CD4-positive, alpha-beta T cell (primary cell): ENCODE measurements at regions not wholly inside any gene's neighbourhood (a gene's known extent, or its start where the extent isn't known, plus 50 kb on each side); places are given as distances from the start of the nearest gene placed in this dataset.

Experiments
- ATAC-seq: fragments of 200-7000 bp; cut with Tn5 transposase; one replicate; pipeline ENCODE4 v1.10.0; 2022; ENCODE audit warnings: mild to moderate bottlenecking; ENCODE audit not compliant: poor library complexity
- CTCF ChIA-PET: fragments of 350-600 bp; sonication (Branson Sonifier 250); formaldehyde crosslinking; loops from one replicate; lab custom pipeline; 2021; ENCODE audit warnings: antibody characterized with exemption, inconsistent platforms; lab: Charles Lee
- POLR2A ChIA-PET: fragments of 350-600 bp; sonication (Branson Sonifier 250); formaldehyde crosslinking; loops from one replicate; lab custom pipeline; 2021; ENCODE audit warnings: antibody characterized with exemption, inconsistent platforms; lab: Charles Lee
- DNase-seq, 14 experiments: peaks; one replicate each; pipeline ENCODE4 v3.0.0-alpha.2; 2013 to 2020; ENCODE audit warnings: mixed read lengths in 2 of 14
- H3K27ac ChIP-seq, 2 donors: one replicate each; pipeline versions ENCODE4 v1.5.1 to v1.7.0; 2013; ENCODE audit warnings: low read length in 2 of 2, low read depth in 1 of 2, mild to moderate bottlenecking in 1 of 2
- H3K27me3 ChIP-seq, 2 experiments: 1 replicate in 1 of 2; 2 replicates in 1 of 2; pipeline versions ENCODE4 v1.6.1 to v1.7.0; 2013; ENCODE audit warnings: low read length in 2 of 2, control low read depth in 1 of 2, mild to moderate bottlenecking in 1 of 2, moderate library complexity in 1 of 2; ENCODE audit not compliant: insufficient read depth in 2 of 2, control insufficient read depth in 1 of 2
- H3K36me3 ChIP-seq: one replicate; pipeline ENCODE4 v1.6.1; 2013; ENCODE audit warnings: low read length, control low read depth; ENCODE audit not compliant: insufficient read depth
- H3K4me1 ChIP-seq: one replicate; pipeline ENCODE4 v1.6.1; 2013; ENCODE audit warnings: low read length, control low read depth; ENCODE audit not compliant: insufficient read depth
- H3K4me3 ChIP-seq: one replicate; pipeline ENCODE4 v1.5.1; 2013; ENCODE audit warnings: mild to moderate bottlenecking, low read length, moderate library complexity
- H3K9me3 ChIP-seq, 2 experiments: 1 replicate in 1 of 2; 2 replicates in 1 of 2; pipeline versions ENCODE4 v1.6.1 to v1.7.0; 2013; ENCODE audit warnings: low read length in 2 of 2, mild to moderate bottlenecking in 2 of 2, control low read depth in 1 of 2, moderate library complexity in 1 of 2; ENCODE audit not compliant: control insufficient read depth in 1 of 2, insufficient read depth in 1 of 2
- H3K27ac Mint-ChIP-seq: one replicate; pipeline ENCODE4 v1.8.0; 2020; ENCODE audit warnings: mixed read lengths
- H3K27me3 Mint-ChIP-seq: one replicate; pipeline ENCODE4 v1.8.0; 2021; ENCODE audit warnings: mixed read lengths
- H3K36me3 Mint-ChIP-seq: one replicate; pipeline ENCODE4 v1.8.0; 2021; ENCODE audit warnings: low read depth, mixed read lengths
- H3K4me1 Mint-ChIP-seq: one replicate; pipeline ENCODE4 v1.8.0; 2021; ENCODE audit warnings: low read depth, mixed read lengths
- H3K4me3 Mint-ChIP-seq: one replicate; pipeline ENCODE4 v1.8.0; 2020; ENCODE audit warnings: mild to moderate bottlenecking, mixed read lengths
- H3K9me3 Mint-ChIP-seq: one replicate; pipeline ENCODE4 v1.8.0; 2020; ENCODE audit warnings: mixed read lengths
- intact Hi-C, 2 experiments: fragments of 100-400 bp; cut with DNase I in 1 of 2; cut with micrococcal nuclease in 1 of 2; formaldehyde crosslinking; loops; one replicate each; pipeline versions ENCODE4 v1.15.1 to v1.9.0; 2023 to 2025; cut with DNase I, micrococcal nuclease
- TF ChIP-seq, protein P1 (sequence below): fragments of 200-600 bp; IDR thresholded peaks from one replicate; pipeline ENCODE4 v1.8.0; 2022; ENCODE audit warnings: antibody characterized with exemption, mild to moderate bottlenecking

DNA sequence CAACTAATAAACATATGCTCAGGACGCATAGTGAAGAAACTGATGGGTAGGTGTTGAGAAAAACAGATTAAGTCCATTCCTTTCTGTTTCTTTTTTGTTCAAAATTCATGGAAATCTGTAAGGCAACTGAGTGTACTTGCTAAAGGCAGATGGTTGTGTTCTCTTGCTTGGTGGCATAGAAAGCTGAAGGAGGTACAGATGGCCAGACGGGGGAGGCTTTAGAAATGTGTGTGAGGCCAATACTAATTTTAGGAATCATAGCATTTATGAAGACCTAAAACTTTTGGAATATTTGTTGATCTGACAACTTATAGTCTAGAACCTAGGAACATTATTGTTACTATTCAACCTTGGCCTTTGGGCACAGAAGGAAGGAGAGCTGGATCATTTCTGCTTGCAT is 56.8 kb upstream of the EMCN start:
- Histone ChIP-seq H3K9me3 (no peaks in the 10 kb centered on the region), H3K27ac (no peak overlapping the region), H3K4me3 (no peak overlapping the region), H3K27me3 (no peaks in the 10 kb centered on the region), H3K4me1 (no peaks in the 10 kb centered on the region), H3K36me3 (no peaks in the 10 kb centered on the region)
- intact Hi-C loops, result no loop called here
- H3K27me3 Mint-ChIP-seq, result no peaks in the 10 kb centered on the region
- H3K4me3 Mint-ChIP-seq, result no peak overlapping the region
- no peaks in the 10 kb centered on the region for H3K9me3 Mint-ChIP-seq
- ChIA-PET CTCF (no interaction called here), POLR2A (no interaction called here)
- H3K27ac Mint-ChIP-seq, result no peak overlapping the region
- no peak for ATAC-seq
- TF ChIP-seq, protein P1, sequence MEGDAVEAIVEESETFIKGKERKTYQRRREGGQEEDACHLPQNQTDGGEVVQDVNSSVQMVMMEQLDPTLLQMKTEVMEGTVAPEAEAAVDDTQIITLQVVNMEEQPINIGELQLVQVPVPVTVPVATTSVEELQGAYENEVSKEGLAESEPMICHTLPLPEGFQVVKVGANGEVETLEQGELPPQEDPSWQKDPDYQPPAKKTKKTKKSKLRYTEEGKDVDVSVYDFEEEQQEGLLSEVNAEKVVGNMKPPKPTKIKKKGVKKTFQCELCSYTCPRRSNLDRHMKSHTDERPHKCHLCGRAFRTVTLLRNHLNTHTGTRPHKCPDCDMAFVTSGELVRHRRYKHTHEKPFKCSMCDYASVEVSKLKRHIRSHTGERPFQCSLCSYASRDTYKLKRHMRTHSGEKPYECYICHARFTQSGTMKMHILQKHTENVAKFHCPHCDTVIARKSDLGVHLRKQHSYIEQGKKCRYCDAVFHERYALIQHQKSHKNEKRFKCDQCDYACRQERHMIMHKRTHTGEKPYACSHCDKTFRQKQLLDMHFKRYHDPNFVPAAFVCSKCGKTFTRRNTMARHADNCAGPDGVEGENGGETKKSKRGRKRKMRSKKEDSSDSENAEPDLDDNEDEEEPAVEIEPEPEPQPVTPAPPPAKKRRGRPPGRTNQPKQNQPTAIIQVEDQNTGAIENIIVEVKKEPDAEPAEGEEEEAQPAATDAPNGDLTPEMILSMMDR, result no peak
- H3K4me1 Mint-ChIP-seq, result no peaks in the 10 kb centered on the region
- DNase-seq, result no peak
- H3K36me3 Mint-ChIP-seq, result no peaks in the 10 kb centered on the region

DNA sequence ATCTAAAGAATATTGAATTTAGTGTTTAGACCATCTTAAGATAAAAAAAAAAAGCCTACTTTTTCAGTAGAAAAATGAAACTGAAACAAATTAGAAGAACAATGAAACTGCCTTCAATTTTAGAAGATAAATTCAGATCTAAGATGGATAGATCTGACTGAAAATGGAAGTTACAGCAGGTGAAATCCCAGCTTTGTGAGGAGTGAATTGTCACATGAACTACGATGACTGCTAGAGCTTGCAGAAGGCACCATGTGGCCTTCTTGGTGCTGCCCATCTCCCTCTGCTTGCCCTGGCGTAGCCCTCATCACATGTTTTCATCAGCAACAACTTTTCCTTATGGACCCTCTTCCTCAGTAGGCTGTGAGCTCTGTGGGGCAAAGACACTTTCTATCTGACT is 51.4 kb upstream of the EMCN start:
- POLR2A ChIA-PET, result no interaction called here

More for the DNA sequence above, 51.4 kb upstream of the EMCN start:
- Mint-ChIP-seq H3K27me3 (no peaks in the 10 kb centered on the region), H3K4me3 (peak overlapping the region; percentile 12), H3K4me1 (peaks cover 20% of the 10 kb centered on the region), H3K9me3 (no peaks in the 10 kb centered on the region), H3K36me3 (no peaks in the 10 kb centered on the region), H3K27ac (no peak overlapping the region)
- peak in 2 of 14 experiments; percentile 7 to 10 for DNase-seq
- intact Hi-C loops, result no loop called here
- Histone ChIP-seq H3K9me3 (no peaks in the 10 kb centered on the region), H3K27me3 (no peaks in the 10 kb centered on the region), H3K4me3 (no peak overlapping the region), H3K27ac (no peak overlapping the region), H3K36me3 (no peaks in the 10 kb centered on the region), H3K4me1 (no peaks in the 10 kb centered on the region)
- TF ChIP-seq, protein P1, result no peak
- CTCF ChIA-PET, result interaction anchor here (1.3 kb wide), 1 partner anchor 100 kb away, joined by 3 read pairs; no protein-coding TSS in a partner anchor
- ATAC-seq, result no peak
